Right ventricle myocardium superior (tissue), 1 donor: ENCODE measurements at regions not wholly inside any gene's neighbourhood (a gene's known extent, or its start where the extent isn't known, plus 50 kb on each side); places are given as distances from the start of the nearest gene placed in this dataset.
"Not testable (repeated sequence)": the region's sequence is repeated elsewhere in the genome, so short reads cannot be mapped to it uniquely, and the experiment has no call there.

Source experiments
- ATAC-seq: fragments of 200-7000 bp; cut with Tn5 transposase; one replicate; pipeline ENCODE4 v1.9.1; 2020; ENCODE audit warnings: mild to moderate bottlenecking; ENCODE audit not compliant: poor library complexity
- DNase-seq: peaks from one replicate; pipeline ENCODE4 v3.0.0-alpha.2; 2020
- intact Hi-C: fragments of 100-400 bp; cut with DNase I; formaldehyde crosslinking; loops from one replicate; pipeline ENCODE4 v1.11.2; 2022
- donor health status: DM: no; HTN: yes; CAD: no; lungs with severe emphysema.

- DNase-seq (no peak), ATAC-seq (no peak)
- intact Hi-C loops = no loop called here
Observed at GRCh38 chr6:10098756-10099528, 315.9 kb downstream of the TFAP2A start.

- ATAC-seq (no peak), DNase-seq (no peak)
- intact Hi-C loops = no loop called here
Observed at GRCh38 chr6:10093282-10093681, 321.6 kb downstream of the TFAP2A start.

DNA sequence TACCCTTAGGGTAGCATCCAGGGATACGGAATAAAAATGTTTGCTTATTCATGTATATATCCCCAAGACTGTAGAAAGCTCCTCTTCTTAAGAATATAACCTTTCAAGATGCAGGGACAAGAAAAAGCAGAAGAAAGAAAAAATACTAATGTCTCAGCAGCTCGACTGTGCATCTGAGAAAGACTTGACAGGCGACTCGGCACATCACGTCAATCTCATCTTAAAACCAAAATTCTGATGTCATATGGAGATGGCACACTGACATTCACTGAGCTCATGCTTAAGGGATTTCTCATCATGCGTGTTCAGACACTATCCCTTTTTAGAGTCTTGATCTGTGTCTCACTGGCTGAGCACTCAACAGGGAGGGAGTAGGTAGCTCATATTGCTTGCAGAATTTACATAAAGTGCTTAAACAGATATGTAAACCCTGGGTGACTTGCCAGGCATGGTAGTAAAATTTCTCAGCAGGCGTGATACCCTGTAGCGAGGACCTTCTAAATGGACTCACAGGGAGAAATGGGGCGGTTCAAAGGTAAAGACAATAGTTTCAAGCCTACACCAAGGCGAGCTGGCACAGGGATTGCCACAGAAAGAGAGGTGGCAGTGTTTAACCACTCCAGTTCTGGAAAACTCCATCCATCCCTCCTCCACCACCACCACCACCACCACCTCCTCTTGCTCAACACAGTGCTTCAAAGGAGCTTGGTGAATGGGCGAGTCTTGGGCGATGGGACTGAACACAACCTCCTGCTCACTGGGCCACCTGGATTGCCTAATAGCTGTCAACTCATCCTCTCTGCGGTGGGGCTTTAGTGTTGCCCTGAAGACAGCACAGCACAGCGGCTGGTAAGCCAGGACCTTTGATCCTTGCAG lies 330.5 kb downstream of the TFAP2A start:
- DNase-seq (no peak), ATAC-seq (no peak)
- intact Hi-C loops = no loop called here

GRCh38 chr6:10082385-10082784 lies 332.5 kb downstream of the TFAP2A start:
- peak; percentile 65 for ATAC-seq
- DNase-seq = no peak
- intact Hi-C loops = no loop called here

DNA sequence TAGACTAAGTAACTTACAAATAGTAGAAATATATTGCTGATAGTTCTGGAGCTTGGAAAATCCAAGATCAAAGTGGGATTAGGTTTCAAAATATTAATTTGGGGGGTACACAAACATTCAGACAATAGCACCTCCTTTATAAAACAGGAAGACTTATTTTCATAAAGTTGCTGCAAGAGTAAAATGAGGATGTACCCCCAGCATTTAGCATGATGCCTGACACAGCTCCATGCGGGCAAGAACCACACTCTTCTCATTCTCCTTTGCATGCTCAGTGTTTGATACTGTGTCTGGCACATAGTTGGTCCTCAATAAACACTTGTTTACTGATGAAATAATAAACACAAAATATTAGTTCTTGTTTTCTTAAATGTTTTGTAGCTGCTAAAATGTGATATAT lies 332.9 kb downstream of the TFAP2A start:
- DNase-seq (no peak), ATAC-seq (no peak)
- intact Hi-C loops = no loop called here

DNA sequence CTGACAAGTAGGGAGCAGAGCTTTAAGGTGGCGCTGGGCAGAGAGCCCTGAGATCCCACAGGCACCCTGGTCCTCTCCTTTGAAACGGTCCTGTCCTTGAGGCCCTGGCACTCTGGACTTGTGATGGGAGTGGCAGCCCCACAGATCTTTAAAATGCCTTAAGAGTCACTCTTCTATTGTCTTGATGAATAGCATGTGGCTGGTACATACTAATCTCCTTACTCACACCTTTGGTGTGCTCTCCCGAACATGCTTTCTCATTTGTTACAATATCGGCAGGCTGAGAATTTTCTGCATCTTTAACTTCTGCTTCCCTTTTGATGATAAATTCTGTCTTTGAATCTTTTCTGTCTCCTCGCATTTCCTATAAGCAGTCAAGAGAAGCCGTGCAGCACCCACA lies 333.8 kb downstream of the TFAP2A start:
- intact Hi-C loops = no loop called here
- no peak for DNase-seq
- ATAC-seq = no peak

- no peak for DNase-seq
- intact Hi-C loops = no loop called here
- ATAC-seq = no peak
Observed at GRCh38 chr6:10080561-10080960, 334.3 kb downstream of the TFAP2A start.

DNA sequence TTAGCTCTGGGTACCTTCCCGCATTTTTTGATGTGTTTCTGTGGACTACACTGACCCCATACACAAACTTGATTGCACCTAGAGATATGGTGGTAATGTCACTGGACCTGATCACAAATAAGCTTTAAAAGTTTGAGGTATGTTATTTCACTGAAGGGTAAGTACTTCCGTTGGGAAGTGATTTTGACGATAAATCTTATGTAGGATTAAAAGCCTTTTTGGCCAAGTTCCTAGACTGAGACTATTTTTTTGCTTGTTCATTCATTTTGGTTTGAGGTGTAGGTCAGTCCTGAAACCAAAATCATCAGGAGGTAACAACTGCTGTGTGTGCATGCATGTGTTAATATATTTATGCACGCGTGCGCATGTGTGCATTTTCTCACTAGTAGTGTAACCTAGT lies 336.3 kb downstream of the TFAP2A start:
- intact Hi-C loops = no loop called here
- no peak for DNase-seq
- no peak for ATAC-seq

- ATAC-seq, intact Hi-C loops, DNase-seq: not testable (repeated sequence)
Observed at GRCh38 chr6:10074726-10075125, 340.1 kb downstream of the TFAP2A start.

DNA sequence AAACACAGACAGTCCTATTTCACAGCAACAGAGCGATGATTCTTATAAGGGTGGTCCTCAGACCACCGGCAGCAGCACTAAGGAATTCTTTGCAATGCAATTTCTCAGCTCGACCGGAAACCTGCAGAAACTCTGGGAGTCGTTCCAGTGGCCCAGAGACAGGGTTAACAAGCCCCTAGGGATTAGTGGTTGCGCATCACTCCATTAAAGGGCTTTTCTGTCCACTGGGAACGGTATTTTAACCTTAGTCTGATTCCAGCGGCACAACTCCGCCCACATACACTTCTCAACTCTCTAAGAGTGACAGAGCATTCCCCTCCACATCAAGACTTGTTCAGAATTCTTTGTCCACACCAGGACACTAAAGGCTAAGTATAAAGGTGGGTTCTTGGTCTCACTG lies 341.5 kb downstream of the TFAP2A start:
- intact Hi-C loops = no loop called here
- no peak for DNase-seq
- no peak for ATAC-seq

- DNase-seq = no peak
- no peak for ATAC-seq
- intact Hi-C loops = no loop called here
Observed at GRCh38 chr6:10071631-10072220, 343.1 kb downstream of the TFAP2A start.

GRCh38 chr6:10060004-10060403 lies 354.9 kb downstream of the TFAP2A start:
- no peak for DNase-seq
- intact Hi-C loops = no loop called here
- no peak for ATAC-seq

DNA sequence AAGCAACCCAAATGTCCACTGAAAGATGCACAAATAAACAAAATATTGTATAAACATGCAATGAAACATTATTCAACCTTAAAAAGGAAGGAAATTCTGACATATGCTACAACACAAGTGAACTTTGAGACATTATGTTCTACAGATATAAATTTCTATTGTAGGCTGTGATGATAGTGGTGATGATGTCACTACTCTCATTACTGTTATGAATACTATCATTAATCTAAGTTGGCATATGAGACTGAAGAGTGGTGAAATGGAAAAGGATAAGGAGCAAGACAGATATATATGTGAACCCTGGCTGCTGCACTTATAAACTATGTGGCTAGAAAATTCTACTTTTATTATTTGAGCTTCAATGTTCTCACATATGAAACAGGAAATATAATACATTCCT lies 360.2 kb downstream of the TFAP2A start:
- ATAC-seq = no peak
- intact Hi-C loops = no loop called here
- DNase-seq = no peak

- DNase-seq (no peak), ATAC-seq (no peak)
- intact Hi-C loops = no loop called here
Observed at GRCh38 chr6:10051283-10051682, 363.6 kb downstream of the TFAP2A start.

- DNase-seq (no peak), ATAC-seq (no peak)
- intact Hi-C loops = no loop called here
Observed at GRCh38 chr6:10048370-10049297, 366.2 kb downstream of the TFAP2A start.

DNA sequence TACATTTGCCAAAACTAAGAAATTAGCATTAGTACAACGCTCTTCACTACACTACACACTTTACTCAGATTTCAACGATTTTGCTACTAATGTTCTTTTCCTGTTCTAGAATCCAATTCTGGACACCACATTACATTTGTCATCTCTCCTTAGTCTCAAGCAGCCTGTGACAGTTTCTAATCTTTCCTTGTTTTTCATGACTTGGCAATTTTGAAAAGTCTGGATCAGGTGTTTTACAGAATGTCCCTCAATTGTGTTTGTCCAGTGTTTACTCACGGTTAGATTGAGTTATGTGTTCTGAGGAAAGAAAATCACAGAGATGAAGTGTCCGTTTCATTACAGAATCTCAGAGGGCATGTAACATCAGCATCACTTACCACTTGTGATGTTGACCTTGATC lies 372.6 kb downstream of the TFAP2A start:
- DNase-seq (no peak), ATAC-seq (no peak)
- intact Hi-C loops = no loop called here

GRCh38 chr6:10033223-10033829 lies 381.5 kb downstream of the TFAP2A start:
- ATAC-seq (no peak), DNase-seq (no peak)
- intact Hi-C loops = no loop called here

DNA sequence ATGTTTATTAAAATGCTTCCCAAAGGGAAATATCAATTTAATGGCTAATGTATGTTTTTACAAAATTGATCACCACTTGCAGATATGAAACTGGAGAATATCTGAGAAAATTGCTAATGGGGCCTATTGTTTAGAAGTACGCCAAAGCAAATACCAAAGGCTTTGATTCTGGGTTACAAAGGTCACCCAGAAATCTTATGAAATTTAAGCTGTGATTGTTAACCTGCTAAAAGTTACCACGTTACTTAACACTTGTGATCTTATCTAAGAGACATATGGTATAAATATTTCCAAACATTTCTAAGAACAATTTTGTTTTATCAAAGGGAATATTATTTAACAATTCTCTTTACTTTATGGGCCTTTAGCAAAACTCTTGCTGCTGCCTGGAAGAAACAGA lies 383.3 kb downstream of the TFAP2A start:
- ATAC-seq (no peak), DNase-seq (no peak)
- intact Hi-C loops = no loop called here
